Nephron (organoid): ENCODE measurements at regions not wholly inside any gene's neighbourhood (a gene's known extent, or its start where the extent isn't known, plus 50 kb on each side); places are given as distances from the start of the nearest gene placed in this dataset.
"Not testable (repeated sequence)": the region's sequence is repeated elsewhere in the genome, so short reads cannot be mapped to it uniquely, and the experiment has no call there.

ENCODE experiments used
- H3K27ac Mint-ChIP-seq, 3 experiments: 2 replicates each; pipeline ENCODE4 v1.8.0; 2020; ENCODE audit warnings: mixed read lengths in 3 of 3, mild to moderate bottlenecking in 2 of 3, moderate library complexity in 1 of 3
- H3K27me3 Mint-ChIP-seq: 2 replicates; pipeline ENCODE4 v1.8.0; 2021; ENCODE audit warnings: low read depth, mild to moderate bottlenecking, moderate library complexity, mixed read lengths
- H3K36me3 Mint-ChIP-seq: 2 replicates; pipeline ENCODE4 v1.8.0; 2020; ENCODE audit warnings: low read depth, mixed read lengths
- H3K4me1 Mint-ChIP-seq: 2 replicates; pipeline ENCODE4 v1.8.0; 2020; ENCODE audit warnings: mixed read lengths
- H3K4me3 Mint-ChIP-seq, 3 experiments: 2 replicates each; pipeline ENCODE4 v1.8.0; 2020; ENCODE audit warnings: mild to moderate bottlenecking in 3 of 3, mixed read lengths in 3 of 3, moderate library complexity in 2 of 3
- H3K9me3 Mint-ChIP-seq: 2 replicates; pipeline ENCODE4 v1.8.0; 2020; ENCODE audit warnings: mixed read lengths
- CTCF ChIP-seq, 3 experiments: fragments of 200-600 bp; sonication (generic); IDR thresholded peaks; one replicate each; pipeline ENCODE4 v1.5.0; 2021; ENCODE audit warnings: antibody characterized with exemption in 3 of 3; ENCODE audit not compliant: unreplicated experiment in 3 of 3

GRCh38 chr4:75285837-75286236 lies 228.4 kb downstream of the RCHY1 start:
- Mint-ChIP-seq H3K27ac (no peak overlapping the region), H3K9me3 (peaks cover 7% of the 10 kb centered on the region), H3K27me3 (no peaks in the 10 kb centered on the region), H3K4me1 (peaks cover 71% of the 10 kb centered on the region), H3K36me3 (no peaks in the 10 kb centered on the region), H3K4me3 (no peak overlapping the region)
- no peak for TF ChIP-seq CTCF (IDR thresholded peaks at IDR 0.05; ENCODE audit: unreplicated experiment in 3 of 3)

GRCh38 chr4:75284831-75285230 lies 229.4 kb downstream of the RCHY1 start:
- peaks cover 6% of the 10 kb centered on the region for H3K9me3 Mint-ChIP-seq
- peaks cover 61% of the 10 kb centered on the region for H3K4me1 Mint-ChIP-seq
- TF ChIP-seq CTCF (IDR thresholded peaks at IDR 0.05; ENCODE audit: unreplicated experiment in 3 of 3), result no peak
- no peak overlapping the region for H3K4me3 Mint-ChIP-seq
- no peaks in the 10 kb centered on the region for H3K36me3 Mint-ChIP-seq
- peak overlapping the region in 1 of 3 experiments; percentile 38 for H3K27ac Mint-ChIP-seq
- no peaks in the 10 kb centered on the region for H3K27me3 Mint-ChIP-seq

GRCh38 chr4:75280461-75280860 lies 233.7 kb downstream of the RCHY1 start:
- H3K27me3 Mint-ChIP-seq, H3K36me3 Mint-ChIP-seq, H3K4me3 Mint-ChIP-seq, H3K27ac Mint-ChIP-seq: not testable (repeated sequence)
- Mint-ChIP-seq H3K4me1 (peaks cover 25% of the 10 kb centered on the region), H3K9me3 (peaks cover 35% of the 10 kb centered on the region)

- Mint-ChIP-seq H3K9me3 (peaks cover 8% of the 10 kb centered on the region), H3K36me3 (no peaks in the 10 kb centered on the region), H3K27me3 (no peaks in the 10 kb centered on the region), H3K4me3 (no peak overlapping the region), H3K4me1 (peaks cover 28% of the 10 kb centered on the region), H3K27ac (no peak overlapping the region)
- TF ChIP-seq CTCF (IDR thresholded peaks at IDR 0.05; ENCODE audit: unreplicated experiment in 3 of 3), result no peak
Observed at GRCh38 chr4:75259306-75259705, 254.9 kb downstream of the RCHY1 start.

- Mint-ChIP-seq H3K27me3 (no peaks in the 10 kb centered on the region), H3K36me3 (no peaks in the 10 kb centered on the region), H3K27ac (peak overlapping the region; percentile 40 to 76 (median 69)), H3K9me3 (no peaks in the 10 kb centered on the region), H3K4me3 (no peak overlapping the region), H3K4me1 (peaks cover 39% of the 10 kb centered on the region)
- TF ChIP-seq CTCF (IDR thresholded peaks at IDR 0.05; ENCODE audit: unreplicated experiment in 3 of 3), result no peak
Observed at GRCh38 chr4:75255261-75255660, 258.9 kb downstream of the RCHY1 start.

- Mint-ChIP-seq H3K9me3 (no peaks in the 10 kb centered on the region), H3K36me3 (no peaks in the 10 kb centered on the region), H3K4me3 (peak overlapping the region in 2 of 3 experiments; percentile 31 to 35), H3K4me1 (peaks cover 39% of the 10 kb centered on the region), H3K27me3 (no peaks in the 10 kb centered on the region), H3K27ac (peak overlapping the region; percentile 69 to 82 (median 76))
- no peak for TF ChIP-seq CTCF (IDR thresholded peaks at IDR 0.05; ENCODE audit: unreplicated experiment in 3 of 3)
Observed at GRCh38 chr4:75254745-75255144, 259.5 kb downstream of the RCHY1 start.

- not testable (repeated sequence) for H3K9me3 Mint-ChIP-seq, H3K27ac Mint-ChIP-seq, H3K4me3 Mint-ChIP-seq, H3K36me3 Mint-ChIP-seq, H3K27me3 Mint-ChIP-seq
- peaks cover 45% of the 10 kb centered on the region for H3K4me1 Mint-ChIP-seq
Observed at GRCh38 chr4:75253094-75253493, 261.1 kb downstream of the RCHY1 start.
